Lung (tissue), 11 donors: ENCODE measurements at regions not wholly inside any gene's neighbourhood (a gene's known extent, or its start where the extent isn't known, plus 50 kb on each side); places are given as distances from the start of the nearest gene placed in this dataset.

Experiments used
- ATAC-seq: fragments of 200-7000 bp; cut with Tn5 transposase; one replicate; pipeline ENCODE4 v1.9.1; 2020; ENCODE audit warnings: moderate number of reproducible peaks; ENCODE audit not compliant: insufficient read depth, low FRiP score
- DNase-seq, 3 donors: peaks; one replicate each; pipeline ENCODE4 v3.0.0-alpha.2; 2013 to 2017
- H3K27ac ChIP-seq, 2 donors: one replicate each; pipeline ENCODE4 v1.5.1; 2013; ENCODE audit warnings: mild to moderate bottlenecking in 2 of 2, moderate library complexity in 2 of 2, control low read depth in 1 of 2, inconsistent platforms in 1 of 2, low read depth in 1 of 2, low read length in 1 of 2
- H3K27me3 ChIP-seq, 3 donors: one replicate each; pipeline ENCODE4 v1.5.1; 2013; ENCODE audit warnings: low read length in 2 of 3; ENCODE audit not compliant: control insufficient read depth in 3 of 3, insufficient read depth in 3 of 3
- H3K36me3 ChIP-seq, 4 donors: one replicate each; pipeline ENCODE4 v1.5.1; 2013; ENCODE audit warnings: low read length in 4 of 4, mild to moderate bottlenecking in 1 of 4, moderate library complexity in 1 of 4; ENCODE audit not compliant: control insufficient read depth in 4 of 4, insufficient read depth in 4 of 4
- H3K4me1 ChIP-seq, 5 donors: one replicate each; pipeline ENCODE4 v1.5.1; 2013; ENCODE audit warnings: low read length in 5 of 5, mild to moderate bottlenecking in 2 of 5, moderate library complexity in 1 of 5; ENCODE audit not compliant: control insufficient read depth in 5 of 5, insufficient read depth in 5 of 5
- H3K4me3 ChIP-seq: one replicate; pipeline ENCODE4 v1.5.1; 2013; ENCODE audit warnings: mild to moderate bottlenecking, control low read depth, moderate library complexity
- H3K9ac ChIP-seq, 2 donors: one replicate each; pipeline ENCODE4 v1.5.1; 2013; ENCODE audit warnings: low read length in 2 of 2, control low read depth in 1 of 2; ENCODE audit not compliant: insufficient read depth in 1 of 2
- H3K9me3 ChIP-seq, 4 donors: one replicate each; pipeline ENCODE4 v1.5.1; 2013; ENCODE audit warnings: low read length in 3 of 4, mild to moderate bottlenecking in 1 of 4, moderate library complexity in 1 of 4; ENCODE audit not compliant: control insufficient read depth in 4 of 4, insufficient read depth in 3 of 4
- CTCF ChIP-seq: IDR thresholded peaks from 2 replicates; pipeline ENCODE4 v1.5.1; 2012; ENCODE audit warnings: mild to moderate bottlenecking; ENCODE audit errors: control extremely low read depth, extremely low read depth
- WGBS, 2 donors: extraction: QIAGEN DNeasy Blood & Tissue Kit; methylation state at CpG; one replicate each; pipeline ENCODE4 v1.1.7; 2013; 5-methylcytosine and 5-hydroxymethylcytosine counted together
- donor health status: control.
- donor health status: control.
- donor health status: Bipolar disorder and iron deficiency.
- donor health status: healthy.
- donor health status: DM: yes; HTN: yes; CAD: no.

DNA sequence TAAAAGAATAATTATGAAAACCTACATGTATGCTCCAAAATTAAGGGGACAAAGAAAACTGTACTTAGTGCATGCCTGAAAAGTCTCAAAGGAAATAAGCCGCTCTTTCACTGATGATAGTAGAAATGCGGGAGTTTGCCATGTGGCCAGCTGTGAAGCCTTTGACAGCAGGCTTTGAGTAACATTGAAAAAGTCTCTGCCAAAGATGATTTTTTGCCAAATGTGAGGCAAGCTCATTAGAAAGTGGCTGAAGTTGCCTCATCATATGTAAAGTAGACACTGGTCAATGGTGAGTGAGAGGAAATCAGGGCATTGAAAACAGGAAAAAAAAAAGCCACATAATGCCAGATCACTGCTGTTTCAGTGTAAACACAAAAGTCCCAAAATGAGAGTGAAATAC is 2360.1 kb downstream of the PCDH7 start:
- 82 to 91% methylated on average over 2 of the region's 2 CpGs for WGBS, 2 donors
- ATAC-seq, result peak; percentile 34
- H3K9me3 ChIP-seq, result no peaks in the 10 kb centered on the region
- peaks cover 0 to 20% (median 0%) of the 10 kb centered on the region in 5 donors for H3K4me1 ChIP-seq
- TF ChIP-seq CTCF, result no peak
- peak; percentile 55 to 94 (median 88) for DNase-seq
- H3K27me3 ChIP-seq, result no peaks in the 10 kb centered on the region
- no peaks in the 10 kb centered on the region for H3K36me3 ChIP-seq
- no peak overlapping the region for H3K27ac ChIP-seq
- H3K9ac ChIP-seq, result no peak overlapping the region
- no peak overlapping the region for H3K4me3 ChIP-seq

DNA sequence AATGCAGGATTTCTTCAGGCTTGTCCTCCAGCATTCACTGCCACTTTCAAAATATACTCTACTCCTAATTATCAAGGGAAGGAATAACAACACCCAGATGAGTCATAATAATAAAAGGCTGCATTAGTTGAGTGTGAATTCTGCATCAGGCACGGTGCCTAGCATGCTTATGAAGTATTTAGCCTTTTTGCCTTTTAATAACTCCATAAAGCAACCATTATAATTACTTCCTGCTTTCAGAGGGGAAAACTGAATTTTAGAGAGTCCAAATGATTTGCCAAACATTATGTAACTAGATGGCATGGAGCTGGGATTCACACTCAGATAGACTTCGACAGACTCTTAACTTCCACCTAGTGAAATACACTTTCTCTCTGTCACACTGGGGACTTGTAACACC is 2365.5 kb downstream of the PCDH7 start:
- peak in 2 of 3 donors; percentile 26 to 52 for DNase-seq
- no peak overlapping the region for H3K9ac ChIP-seq
- no peaks in the 10 kb centered on the region for H3K27me3 ChIP-seq
- no peaks in the 10 kb centered on the region for H3K36me3 ChIP-seq
- WGBS, 2 donors, result 68 to 83% methylated on average over 2 of the region's 2 CpGs
- peaks cover 0 to 37% (median under 1%) of the 10 kb centered on the region in 5 donors for H3K4me1 ChIP-seq
- no peaks in the 10 kb centered on the region for H3K9me3 ChIP-seq
- H3K27ac ChIP-seq, result no peak overlapping the region
- no peak for TF ChIP-seq CTCF
- H3K4me3 ChIP-seq, result no peak overlapping the region
- no peak for ATAC-seq

DNA sequence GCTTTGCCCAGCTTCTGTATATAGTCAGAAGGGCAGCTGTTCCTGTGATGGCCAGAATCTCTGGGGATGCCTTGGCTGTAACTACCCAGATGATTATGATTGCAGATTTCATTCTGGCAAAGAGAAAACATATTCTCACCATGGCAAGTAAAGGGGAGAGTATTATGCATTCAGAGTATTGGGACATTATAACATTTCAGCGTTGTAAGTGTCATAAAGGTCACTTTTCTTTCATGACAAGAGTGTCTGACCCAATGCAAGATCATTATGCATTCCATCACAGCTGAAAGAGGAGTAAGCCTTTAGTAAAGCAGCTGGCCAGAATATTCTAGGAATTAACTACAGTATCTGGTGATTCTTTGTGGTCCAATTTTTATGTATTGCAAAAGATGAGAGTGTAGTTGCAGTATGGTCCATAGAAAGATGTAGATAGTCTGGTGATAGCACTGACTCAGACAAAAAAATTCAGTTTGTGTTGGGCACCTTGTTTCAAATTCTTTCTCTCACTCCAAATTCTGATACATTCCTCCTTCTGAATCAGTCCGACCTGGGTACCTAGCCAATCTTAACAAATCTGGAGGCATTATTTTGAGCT is 2366.3 kb downstream of the PCDH7 start:
- ATAC-seq, result no peak
- Histone ChIP-seq H3K36me3 (no peaks in the 10 kb centered on the region), H3K27ac (no peak overlapping the region), H3K9ac (no peak overlapping the region), H3K4me3 (no peak overlapping the region), H3K4me1 (peaks cover 0 to 37% (median 1%) of the 10 kb centered on the region in 5 donors), H3K27me3 (no peaks in the 10 kb centered on the region), H3K9me3 (peaks cover 0 to 2% (median 0%) of the 10 kb centered on the region in 4 donors)
- WGBS, 2 donors, result 62 to 75% methylated on average over 2 of the region's 2 CpGs
- peak in 1 of 3 donors; percentile 35 for DNase-seq
- TF ChIP-seq CTCF, result no peak

GRCh38 chr4:33088713-33089112 is 2368.5 kb downstream of the PCDH7 start:
- ATAC-seq (no peak), DNase-seq (peak in 2 of 3 donors; percentile 75 to 85)
- no peaks in the 10 kb centered on the region for H3K36me3 ChIP-seq
- H3K27me3 ChIP-seq, result no peaks in the 10 kb centered on the region
- TF ChIP-seq CTCF, result no peak
- peaks cover 0 to 2% (median 0%) of the 10 kb centered on the region in 4 donors for H3K9me3 ChIP-seq
- H3K27ac ChIP-seq, result no peak overlapping the region
- peak overlapping the region in 1 of 2 donors; percentile 11 for H3K9ac ChIP-seq
- 47 to 73% methylated on average over 2 of the region's 2 CpGs for whole genome bisulfite sequencing, 2 donors
- H3K4me1 ChIP-seq, result peaks cover 0 to 37% (median 1%) of the 10 kb centered on the region in 5 donors
- H3K4me3 ChIP-seq, result no peak overlapping the region
